Stimulated activated CD8-positive, alpha-beta memory T cell treated with anti-CD3 and anti-CD28 coated beads, Interleukin-15, amount 100 ng/mL, for 24 hours (primary cell): ENCODE measurements at regions not wholly inside any gene's neighbourhood (a gene's known extent, or its start where the extent isn't known, plus 50 kb on each side); places are given as distances from the start of the nearest gene placed in this dataset.
"Not testable (repeated sequence)": the region's sequence is repeated elsewhere in the genome, so short reads cannot be mapped to it uniquely, and the experiment has no call there.

Source experiments
- DNase-seq: peaks from one replicate; pipeline ENCODE4 v3.0.0-alpha.2; 2020; ENCODE audit warnings: low read depth

DNA sequence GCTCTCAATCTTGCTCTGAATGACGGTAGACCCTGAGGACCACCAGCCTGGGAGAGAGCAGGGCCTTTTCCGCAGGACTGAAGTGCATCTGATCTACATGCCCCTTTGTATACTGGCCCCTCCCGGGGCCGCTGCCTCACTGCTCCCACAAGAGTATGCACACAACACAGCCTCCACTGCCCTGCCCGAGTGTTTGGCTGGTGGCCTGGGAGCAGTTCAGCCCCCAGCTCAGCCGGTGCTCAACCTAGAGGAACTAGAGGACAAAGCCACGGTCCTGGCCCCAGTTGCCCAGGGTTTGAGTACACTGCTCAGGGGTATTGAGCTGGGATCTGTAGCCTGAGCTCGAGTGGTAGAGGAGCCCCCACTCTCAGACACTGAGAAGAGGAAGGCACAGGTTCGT lies 118.9 kb upstream of the CAB39 start:
- DNase-seq, result no peak

DNA sequence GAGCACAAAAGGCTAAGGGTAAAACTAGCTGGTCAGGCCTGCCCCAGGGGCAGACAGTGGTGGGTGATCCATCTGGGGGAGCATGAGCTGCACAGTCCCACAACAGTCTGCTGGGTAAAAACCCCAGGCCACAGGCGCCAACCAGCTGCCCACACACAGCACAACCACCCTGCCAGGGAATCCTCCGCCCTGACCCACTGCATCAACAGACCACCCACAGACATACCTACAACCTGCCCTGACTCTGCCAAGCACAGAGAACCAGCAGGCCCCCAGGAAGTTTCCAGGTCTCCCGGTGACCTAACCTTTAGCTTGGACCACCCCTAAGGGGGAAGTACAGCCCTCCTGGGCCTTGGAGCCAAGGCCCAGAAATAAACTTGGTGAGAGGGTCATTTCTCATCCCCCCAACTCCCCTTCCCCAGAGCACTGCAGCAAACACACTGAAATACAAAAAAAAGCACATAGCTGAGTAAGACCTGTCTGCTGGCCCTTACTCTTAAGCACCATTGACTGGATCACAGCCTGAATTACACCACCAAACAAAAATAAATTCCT lies 118.3 kb upstream of the CAB39 start:
- DNase-seq, result no peak

DNA sequence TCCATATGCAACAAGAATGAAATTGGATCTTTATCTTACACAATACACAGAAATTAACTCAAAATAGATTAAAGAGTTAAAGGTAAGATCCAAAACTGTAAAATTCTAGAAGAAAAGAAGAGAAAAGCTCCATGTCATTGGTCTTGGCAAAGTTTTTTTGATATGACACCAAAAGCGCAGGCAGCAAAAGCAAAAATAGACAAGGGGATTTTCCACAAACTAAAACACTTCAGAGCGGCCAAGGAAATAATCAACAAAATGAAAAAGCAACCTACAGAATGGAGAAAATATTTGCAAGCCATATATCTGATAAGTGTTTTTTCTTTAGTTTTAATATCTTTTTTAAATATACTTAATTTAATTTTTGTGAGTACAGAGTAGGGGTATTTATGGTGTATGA lies 112.8 kb upstream of the CAB39 start:
- DNase-seq, result no peak

DNA sequence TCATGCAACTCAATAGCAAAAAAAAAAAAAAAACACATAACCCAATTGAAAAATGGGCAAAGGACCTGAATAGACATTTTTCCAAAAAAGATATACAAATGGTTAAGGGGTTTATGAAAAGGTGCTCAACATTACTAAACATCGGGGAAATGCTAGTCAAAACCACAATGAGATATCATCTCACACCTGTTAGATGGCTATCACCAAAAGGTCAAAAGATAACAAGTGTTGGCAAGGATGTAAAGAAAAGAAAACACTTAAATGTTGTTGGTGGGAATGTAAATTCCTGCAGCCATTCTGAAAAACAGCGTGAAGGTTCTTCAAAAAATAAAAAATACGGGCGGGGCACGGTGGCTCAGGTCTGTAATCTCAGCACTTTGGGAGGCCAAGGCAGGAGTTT lies 112.4 kb upstream of the CAB39 start:
- DNase-seq, result no peak

DNA sequence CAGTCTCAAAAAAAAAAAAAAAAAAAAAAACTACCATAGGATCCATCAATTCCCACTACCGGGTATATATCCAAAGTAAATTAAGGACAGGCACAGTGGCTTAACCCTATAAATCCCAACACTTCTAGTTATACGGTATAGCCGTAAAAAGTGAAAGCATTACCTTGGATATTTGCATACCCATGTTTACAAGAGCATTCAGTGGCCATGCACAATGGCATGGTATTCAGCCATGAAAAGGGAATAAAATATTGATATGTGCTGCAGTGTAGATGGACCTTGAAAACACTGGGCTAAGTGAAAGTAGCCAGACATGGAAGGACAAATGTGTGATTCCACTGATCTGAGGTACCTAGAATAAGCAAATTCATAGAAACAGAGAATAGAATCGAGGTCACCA lies 111.8 kb upstream of the CAB39 start:
- no peak for DNase-seq

DNA sequence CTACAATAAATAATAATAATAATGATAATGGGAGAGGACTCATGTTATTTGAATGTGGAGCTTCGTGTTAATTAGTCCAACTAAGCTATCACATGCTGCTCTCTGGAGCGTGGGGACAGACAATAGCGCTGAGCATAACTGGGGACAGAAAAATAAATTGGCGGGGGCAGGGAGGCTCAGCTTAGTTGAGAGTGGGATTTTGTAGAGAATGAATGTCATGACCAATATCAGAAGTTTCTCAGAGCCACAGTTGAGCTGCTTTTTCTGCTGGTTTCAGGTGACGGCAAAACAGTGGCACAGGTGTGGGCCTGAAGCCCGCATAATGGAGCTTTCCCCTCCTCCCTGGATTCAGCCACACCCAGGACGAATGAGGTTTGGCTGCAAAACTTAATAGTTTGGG lies 111.1 kb upstream of the CAB39 start:
- DNase-seq, result no peak

DNA sequence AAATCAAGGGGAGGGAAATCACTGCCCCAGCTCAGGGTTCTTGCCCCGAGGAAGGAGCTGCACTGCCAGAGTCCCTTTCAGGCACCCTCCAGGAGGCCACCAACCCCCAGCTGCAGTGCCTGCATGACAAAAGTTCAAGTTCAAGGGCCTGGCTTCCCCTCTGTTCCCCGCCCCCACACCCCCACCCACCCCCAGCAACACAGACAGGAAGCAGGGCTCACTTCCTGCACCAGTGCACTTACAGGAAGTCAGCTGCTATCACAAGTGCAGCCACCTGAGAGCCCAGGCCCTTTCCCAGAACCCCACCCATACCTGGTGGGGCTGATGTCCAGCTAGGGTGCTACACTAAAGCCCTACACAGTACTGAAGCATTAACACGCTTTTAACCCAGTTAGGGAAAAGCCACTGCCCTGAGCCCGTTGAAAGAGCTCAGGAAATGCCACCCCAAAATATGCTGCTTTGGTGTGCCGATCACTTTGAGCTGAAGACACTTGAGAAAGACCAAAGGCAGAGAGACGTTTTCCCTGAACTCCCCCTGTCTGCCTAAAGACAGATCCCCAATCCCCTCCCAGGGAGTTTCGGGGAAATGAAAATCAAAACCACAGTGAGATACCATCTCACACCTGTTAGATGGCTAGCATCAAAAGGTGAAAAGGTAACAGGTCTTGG lies 109.9 kb upstream of the CAB39 start:
- no peak for DNase-seq

DNA sequence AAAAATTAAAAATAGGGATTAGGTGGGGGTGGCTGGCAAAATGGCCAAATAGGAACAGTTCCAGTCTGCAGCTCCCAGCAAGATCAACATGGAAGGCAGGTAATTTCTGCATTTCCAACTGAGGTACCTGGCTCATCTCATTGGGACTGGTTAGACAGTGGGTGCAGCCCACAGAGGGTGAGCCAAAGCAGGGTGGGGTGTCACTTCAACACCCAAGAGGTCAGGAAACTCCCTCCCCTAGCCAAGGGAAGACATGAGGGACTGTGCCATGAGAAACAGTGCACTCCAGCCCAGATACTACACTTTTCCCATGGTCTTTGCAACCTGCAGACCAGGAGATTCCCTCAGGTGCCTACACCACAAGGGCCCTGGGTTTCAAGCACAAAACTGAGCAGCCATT lies 109.3 kb upstream of the CAB39 start:
- not testable (repeated sequence) for DNase-seq

DNA sequence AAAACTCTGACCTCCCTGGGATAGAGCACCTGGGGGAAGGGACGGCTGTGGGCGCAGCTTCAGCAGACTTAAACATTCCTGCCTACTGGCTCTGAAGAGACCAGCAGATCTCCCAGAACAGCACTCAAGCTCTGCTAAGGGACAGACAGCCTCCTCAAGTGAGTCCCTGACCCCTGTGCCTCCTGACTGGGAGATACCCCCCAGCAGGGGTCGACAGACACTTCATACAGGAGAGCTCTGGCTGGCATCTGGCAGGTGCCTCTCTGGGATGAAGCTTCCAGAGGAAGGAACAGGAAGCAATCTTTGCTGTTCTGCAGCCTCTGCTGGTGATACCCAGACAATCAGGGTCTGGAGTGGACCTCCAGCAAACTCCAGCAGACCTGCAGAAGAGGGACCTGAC lies 108.5 kb upstream of the CAB39 start:
- DNase-seq, result not testable (repeated sequence)

DNA sequence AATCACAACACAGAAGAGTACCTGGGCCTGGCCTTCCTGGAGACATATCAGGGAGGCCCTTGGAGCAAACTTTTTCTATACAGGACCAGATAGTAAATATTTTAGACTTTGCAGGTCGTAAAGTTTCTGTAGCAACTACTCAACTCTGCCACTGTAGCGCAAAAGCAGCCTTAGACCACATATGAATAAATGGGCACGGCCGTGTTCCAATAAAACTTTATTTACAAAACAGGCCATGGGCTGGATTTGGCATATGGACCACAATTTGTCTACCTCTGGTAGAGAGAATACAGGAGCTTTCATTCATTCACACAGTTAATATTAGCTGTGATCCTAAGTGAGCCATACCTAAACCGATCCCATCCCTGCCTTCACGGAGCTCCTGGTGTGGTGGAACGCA lies 98.6 kb upstream of the CAB39 start:
- no peak for DNase-seq

DNA sequence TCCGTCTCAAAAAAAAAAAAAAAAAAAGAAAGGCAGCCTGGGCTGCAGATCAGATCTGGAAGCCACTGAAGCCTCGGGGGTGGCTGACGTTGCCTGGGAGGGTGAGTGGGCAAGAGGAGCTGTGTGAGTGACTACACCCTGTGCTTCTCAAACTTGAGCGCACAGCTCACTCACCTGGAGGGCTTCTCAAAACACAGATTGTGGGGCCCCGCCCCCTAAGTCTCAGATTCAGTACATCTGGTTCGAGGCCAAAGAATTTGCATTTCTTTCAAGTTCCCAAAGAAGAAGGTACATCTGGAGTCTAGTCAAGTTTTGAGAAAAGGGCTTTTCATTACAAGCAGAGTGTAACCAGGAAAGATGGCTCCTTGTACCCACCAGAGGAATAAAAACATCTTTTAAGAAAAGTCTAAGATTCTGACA lies 97.7 kb upstream of the CAB39 start:
- no peak for DNase-seq

DNA sequence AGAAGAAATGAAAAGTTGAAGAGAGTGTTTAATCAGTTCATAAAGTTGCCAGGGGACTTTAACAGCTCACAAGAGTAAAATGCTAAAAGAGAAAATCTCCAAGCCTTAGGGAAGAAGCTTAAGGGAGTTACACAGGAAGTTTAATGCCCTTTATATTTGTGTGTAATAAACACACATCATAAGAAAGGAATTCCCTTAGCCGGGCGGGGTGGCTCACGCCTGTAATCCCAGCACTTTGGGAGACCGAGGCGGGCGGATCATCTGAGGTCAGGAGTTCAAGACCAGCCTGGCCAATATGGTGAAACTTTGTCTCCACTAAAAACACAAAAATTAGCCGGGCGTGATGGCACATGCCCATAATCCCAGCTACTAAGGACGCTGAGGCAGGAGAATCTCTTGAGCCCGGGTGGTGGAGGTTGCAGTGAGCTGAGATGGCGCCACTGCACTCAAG lies 95.4 kb upstream of the CAB39 start:
- DNase-seq, result not testable (repeated sequence)

DNA sequence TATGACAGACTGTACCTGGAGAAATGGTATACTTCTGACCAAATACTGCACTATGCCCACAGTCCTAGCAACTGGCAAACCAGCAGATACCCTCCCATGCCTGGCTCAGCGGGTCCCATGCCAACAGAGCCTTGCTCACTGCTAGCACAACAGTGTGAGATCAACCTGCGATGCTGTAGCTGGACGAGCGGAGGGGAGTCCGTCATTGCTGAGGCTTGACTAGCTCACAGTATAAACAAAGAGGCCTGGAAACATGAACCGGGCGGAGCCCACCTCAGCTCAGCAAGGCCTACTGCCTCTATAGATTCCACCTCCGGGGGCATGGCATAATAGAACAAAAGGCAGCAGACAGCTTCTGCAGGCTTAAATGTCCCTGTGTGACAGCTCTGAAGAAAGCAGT lies 93.2 kb upstream of the CAB39 start:
- DNase-seq, result no peak

DNA sequence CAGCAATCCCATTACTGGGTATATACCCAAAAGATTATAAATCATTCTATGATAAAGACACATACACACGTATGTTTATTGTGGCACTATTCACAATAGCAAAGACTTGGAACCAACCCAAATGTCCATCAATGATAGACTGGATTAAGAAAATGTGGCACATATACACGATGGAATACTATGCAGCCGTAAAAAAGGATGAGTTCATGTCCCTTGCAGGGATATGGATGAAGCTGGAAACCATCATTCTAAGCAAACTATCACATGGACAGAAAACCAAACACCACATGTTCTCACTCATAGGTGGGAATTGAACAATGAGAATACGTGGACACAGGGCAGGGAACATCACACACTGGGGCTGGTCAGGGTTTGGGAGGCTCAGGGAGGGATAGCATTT lies 87.4 kb upstream of the CAB39 start:
- not testable (repeated sequence) for DNase-seq

DNA sequence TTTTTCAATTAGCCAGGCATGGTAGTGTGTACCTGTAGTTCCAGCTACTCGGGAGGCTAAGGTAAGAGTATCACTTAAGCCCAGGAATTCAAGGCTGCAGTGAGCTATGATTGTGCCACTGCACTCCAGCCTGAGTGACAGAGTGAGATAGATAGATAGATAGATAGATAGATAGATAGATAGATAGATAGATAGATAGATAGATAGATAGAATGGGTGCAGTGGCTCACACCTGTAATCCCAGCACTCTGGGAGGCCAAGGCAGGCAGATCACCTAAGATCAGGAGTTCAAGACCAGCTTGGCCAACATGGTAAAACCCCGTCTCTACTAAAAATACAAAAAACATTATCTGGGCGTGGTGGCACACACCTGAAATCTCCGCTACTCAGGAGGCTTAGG lies 85.6 kb upstream of the CAB39 start:
- not testable (repeated sequence) for DNase-seq

DNA sequence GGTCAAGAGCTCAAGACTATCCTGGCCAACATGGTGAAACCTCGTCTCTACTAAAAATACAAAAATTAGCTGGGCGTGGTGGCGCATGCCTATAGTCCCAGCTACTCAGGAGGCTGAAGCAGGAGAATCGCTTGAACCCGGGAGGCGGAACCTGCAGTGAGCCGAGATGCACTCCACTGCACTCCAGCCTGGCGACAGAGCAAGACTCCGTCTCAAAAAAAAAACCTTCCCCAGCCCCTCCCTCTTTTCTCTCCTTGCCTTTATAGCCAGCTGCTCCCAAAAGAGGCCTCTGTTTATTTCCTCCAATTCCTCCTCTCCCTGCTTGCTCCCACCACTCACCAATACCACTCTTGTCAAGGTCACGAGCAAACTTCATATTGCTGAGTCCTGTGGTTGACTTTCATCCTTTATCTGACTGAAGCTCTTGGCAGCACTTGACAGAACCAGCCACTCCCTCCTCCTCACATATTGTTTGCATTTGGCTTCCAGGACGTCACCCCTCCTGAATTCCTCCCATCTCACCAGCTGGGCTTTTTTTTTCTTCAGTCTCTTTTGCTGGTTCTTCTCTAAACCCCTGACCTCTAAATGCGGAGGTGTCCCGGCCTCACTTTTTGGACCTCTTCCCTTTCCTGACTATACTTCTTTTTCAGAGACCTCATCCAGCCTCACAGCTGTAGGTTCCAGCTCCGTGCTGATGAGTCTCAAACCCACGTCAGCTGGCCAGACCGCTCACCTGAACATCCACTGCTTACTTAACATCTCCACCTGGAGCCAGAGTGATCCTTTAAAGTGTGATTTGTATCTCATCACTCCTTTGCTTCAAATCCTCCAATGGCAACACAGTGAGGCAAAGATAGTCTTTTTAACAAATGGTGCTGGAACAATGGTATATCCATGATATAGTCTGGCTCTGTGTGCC lies 84.6 kb upstream of the CAB39 start:
- DNase-seq, result no peak

DNA sequence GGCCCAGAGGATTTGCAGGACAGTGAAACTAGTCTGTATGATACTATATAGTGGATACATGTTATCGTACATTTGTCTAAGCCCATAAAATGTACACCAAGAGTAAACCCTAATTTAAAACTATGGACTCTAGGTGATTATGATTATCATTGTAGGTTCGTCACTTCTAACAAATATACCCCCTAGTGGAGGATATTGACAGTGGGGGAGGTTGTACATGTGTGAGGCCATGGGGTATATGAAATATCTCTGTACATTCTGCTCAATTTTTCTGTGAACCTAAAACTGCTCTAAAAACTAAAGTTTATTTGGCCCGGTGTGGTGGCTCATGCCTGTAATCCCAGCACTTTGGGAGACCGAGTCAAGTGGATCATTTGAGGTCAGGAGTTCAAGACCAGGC lies 81.2 kb upstream of the CAB39 start:
- no peak for DNase-seq

DNA sequence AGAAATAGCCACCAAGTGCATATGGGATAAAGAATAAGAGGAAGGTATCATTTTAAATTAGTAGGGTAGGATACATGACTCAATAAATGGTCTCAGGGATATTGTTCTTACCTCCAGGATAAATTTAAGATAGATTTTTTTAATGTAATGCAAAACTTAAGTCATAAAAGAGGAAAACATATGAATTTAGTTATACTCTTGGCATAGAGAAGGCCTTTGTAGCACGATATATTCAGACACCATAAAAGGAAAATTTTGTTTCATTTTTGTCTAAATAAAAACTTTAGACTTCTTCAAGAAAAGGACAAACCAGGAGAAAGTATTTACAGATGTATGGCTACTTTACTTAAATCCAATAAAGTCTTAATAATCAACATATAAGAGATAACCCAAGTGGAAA lies 78.5 kb upstream of the CAB39 start:
- no peak for DNase-seq

DNA sequence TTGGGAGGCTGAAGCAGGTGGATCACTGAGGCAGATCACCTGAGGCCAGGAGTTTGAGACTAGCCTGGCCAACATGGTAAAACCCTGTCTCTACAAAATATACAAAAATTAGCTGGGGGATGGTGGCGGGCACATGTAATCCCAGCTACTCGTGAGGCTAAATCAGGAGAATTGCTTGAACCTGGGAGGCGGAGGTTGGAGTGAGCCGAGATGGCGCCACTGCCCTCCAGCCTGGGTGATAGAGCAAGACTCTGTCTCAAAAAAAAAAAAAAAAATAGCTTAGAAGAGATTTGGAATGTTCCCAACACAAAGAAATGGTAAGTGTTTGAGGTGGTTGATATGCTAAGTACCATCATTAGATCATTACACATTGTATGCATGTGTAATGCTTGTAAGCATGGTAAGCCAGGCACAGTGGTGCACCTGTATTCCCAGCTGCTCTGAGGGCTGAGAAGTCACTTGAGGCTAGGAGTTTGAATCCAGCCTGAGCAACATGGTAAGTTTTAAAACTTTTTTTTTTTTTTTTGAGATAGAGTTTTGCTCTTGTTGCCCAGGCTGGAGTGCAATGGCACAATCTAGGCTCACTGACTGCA lies 77.8 kb upstream of the CAB39 start:
- DNase-seq, result not testable (repeated sequence)

DNA sequence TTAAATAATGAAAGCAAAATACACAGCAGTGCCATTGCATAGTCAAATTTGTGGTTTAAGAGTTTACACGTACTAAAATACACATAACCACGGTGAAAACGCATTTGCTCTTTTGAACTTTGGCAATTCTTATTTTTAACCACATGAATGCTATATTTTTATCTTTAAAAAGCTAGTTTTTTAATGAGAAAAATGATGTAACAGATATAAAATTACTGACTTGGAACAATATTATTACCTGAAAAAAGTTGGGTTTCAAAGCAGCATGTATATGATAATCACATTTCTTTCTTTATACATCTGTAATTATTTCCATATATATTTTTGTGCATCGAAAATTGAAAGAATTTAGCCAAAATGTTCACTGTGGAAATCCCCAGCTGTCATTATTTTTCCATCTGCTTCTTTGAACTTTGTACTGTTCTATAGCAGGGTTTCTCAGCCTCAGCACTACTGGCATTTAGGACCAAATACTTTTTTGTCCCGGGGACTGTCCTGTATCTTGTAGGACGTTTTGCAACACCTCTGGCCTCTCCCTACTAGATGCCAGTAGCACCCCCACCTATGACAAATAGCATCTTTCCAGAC lies 75.9 kb upstream of the CAB39 start:
- DNase-seq, result no peak

DNA sequence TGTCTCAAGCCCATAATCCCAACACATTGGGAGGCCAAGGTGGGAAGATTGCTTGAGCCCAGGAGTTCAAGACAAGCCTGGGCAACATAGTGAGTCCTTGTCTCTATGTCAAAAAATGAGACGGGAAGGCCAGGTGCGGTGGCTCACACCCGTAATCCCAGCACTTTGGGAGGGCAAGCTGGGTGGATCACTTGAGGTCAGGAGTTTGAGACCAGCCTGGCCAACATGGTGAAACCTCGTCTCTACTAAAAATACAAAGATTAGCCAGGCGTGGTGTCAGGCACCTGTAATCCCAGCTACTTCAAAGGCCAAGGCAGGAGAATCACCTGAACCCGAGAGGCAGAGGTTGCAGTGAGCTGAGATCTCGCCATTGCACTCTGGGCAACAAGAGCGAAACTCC lies 75.2 kb upstream of the CAB39 start:
- DNase-seq, result not testable (repeated sequence)

DNA sequence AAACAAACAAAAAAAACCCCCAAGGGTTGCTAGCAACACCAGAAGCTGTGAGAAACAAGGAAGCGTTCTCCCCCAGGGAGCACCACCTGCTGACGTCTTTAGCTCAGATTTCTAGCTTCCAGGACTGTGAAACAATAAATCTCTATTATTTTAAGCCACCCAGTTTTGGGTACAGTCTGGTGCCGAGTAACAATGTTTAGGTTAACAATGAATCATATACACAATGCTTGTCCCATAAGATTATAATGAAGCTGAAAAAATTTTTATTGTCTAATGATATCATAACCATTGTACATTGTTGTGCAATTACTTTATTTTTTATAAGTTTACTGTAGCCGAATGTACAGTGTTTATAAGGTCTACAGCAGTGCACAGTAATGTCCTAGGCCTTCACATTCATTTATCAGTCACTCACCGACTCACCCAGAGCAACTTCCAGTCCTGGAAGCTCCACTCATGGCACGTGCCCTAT lies 72.1 kb upstream of the CAB39 start:
- no peak for DNase-seq
